ENCODE measurements at regions not wholly inside any gene's neighbourhood (a gene's known extent, or its start where the extent isn't known, plus 50 kb on each side); places are given as distances from the start of the nearest gene placed in this dataset.

DNA sequence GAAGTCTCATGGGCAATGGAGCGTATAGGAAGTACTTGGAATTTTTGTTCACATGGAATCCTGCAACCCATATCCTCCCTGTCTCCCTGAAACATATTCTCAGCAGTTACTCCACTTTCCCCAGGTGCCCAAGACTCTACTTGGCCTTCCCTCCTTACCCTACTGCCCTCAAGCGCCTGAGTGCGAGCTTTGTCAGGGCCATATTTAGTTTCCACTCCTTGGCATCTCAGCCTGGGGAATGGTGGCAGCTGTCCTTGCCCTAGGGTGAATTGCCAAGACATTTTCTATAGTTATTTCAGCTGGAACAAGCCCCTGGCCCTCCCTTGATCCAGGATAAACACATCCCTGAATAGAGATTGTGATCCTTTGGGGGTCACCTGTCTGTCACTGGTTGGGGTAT, 569.3 kb upstream of the LRFN5 start:
- TF ChIP-seq, protein P1, sequence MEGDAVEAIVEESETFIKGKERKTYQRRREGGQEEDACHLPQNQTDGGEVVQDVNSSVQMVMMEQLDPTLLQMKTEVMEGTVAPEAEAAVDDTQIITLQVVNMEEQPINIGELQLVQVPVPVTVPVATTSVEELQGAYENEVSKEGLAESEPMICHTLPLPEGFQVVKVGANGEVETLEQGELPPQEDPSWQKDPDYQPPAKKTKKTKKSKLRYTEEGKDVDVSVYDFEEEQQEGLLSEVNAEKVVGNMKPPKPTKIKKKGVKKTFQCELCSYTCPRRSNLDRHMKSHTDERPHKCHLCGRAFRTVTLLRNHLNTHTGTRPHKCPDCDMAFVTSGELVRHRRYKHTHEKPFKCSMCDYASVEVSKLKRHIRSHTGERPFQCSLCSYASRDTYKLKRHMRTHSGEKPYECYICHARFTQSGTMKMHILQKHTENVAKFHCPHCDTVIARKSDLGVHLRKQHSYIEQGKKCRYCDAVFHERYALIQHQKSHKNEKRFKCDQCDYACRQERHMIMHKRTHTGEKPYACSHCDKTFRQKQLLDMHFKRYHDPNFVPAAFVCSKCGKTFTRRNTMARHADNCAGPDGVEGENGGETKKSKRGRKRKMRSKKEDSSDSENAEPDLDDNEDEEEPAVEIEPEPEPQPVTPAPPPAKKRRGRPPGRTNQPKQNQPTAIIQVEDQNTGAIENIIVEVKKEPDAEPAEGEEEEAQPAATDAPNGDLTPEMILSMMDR (IDR thresholded peaks at IDR 0.05) = no peak
- TF ChIP-seq POLR2A (IDR thresholded peaks at IDR 0.05) = no peak

Measured in stomach (tissue), 4 donors.